Cardiac fibroblast (primary cell): ENCODE measurements at regions not wholly inside any gene's neighbourhood (a gene's known extent, or its start where the extent isn't known, plus 50 kb on each side); places are given as distances from the start of the nearest gene placed in this dataset.

Experiments
- DNase-seq, 2 donors: peaks; one replicate each; pipeline versions ENCODE4 v3.0.0 to v3.0.0-alpha.2; 2010; ENCODE audit warnings: low read depth in 2 of 2
- H3K4me3 ChIP-seq, 2 donors: replicated peaks in 1 of 2; 1 replicate in 1 of 2; 2 replicates in 1 of 2; pipeline ENCODE4 v1.5.1; 2011; ENCODE audit warnings: low read depth in 2 of 2, low read length in 2 of 2, mild to moderate bottlenecking in 2 of 2, moderate library complexity in 1 of 2
- TF ChIP-seq, protein P1 (sequence below): IDR thresholded peaks from one replicate; pipeline ENCODE4 v1.5.1; 2011; ENCODE audit warnings: low read depth, mild to moderate bottlenecking, low read length, inconsistent platforms

DNA sequence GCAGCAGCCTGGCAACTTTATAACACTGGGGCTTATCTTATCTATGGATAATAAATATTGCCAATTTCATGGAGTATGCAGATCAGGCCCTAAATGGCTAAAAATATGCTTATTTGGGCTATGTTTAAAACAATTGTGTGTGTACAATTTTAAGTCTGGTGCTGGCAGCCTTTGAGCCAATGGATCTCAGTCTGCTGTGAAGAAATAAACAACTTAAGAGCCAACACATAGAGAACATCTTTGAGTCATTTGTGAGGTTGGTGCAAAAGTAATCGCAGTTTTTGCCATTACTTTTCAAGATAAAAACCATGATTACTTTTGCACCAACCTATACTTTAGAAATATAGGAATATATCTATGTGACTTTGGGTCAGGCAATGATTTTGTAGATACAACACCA, 129.1 kb upstream of the CARMIL1 start:
- TF ChIP-seq, protein P1, sequence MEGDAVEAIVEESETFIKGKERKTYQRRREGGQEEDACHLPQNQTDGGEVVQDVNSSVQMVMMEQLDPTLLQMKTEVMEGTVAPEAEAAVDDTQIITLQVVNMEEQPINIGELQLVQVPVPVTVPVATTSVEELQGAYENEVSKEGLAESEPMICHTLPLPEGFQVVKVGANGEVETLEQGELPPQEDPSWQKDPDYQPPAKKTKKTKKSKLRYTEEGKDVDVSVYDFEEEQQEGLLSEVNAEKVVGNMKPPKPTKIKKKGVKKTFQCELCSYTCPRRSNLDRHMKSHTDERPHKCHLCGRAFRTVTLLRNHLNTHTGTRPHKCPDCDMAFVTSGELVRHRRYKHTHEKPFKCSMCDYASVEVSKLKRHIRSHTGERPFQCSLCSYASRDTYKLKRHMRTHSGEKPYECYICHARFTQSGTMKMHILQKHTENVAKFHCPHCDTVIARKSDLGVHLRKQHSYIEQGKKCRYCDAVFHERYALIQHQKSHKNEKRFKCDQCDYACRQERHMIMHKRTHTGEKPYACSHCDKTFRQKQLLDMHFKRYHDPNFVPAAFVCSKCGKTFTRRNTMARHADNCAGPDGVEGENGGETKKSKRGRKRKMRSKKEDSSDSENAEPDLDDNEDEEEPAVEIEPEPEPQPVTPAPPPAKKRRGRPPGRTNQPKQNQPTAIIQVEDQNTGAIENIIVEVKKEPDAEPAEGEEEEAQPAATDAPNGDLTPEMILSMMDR, result no peak
- no peak overlapping the region for H3K4me3 ChIP-seq
- DNase-seq, result no peak

DNA sequence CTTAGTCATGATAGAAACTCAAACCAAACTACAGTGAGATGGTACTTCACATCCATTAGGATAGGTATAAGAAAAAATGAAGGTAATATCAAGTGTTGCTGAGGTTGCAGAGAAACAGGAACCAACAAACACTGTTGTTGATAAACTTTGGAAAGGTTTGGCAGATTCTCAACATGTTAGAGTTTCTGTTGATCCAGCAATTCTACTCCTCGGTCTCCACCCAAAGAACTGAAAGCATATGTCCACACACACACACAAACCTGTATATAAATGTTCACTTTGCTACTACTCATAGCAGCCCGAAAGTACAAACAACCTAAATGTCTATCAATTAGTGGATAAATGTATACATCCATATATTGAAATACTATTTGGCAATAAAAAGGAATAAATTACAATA, 128.3 kb upstream of the CARMIL1 start:
- no peak overlapping the region for H3K4me3 ChIP-seq
- DNase-seq, result no peak
- TF ChIP-seq, protein P1, result no peak

DNA sequence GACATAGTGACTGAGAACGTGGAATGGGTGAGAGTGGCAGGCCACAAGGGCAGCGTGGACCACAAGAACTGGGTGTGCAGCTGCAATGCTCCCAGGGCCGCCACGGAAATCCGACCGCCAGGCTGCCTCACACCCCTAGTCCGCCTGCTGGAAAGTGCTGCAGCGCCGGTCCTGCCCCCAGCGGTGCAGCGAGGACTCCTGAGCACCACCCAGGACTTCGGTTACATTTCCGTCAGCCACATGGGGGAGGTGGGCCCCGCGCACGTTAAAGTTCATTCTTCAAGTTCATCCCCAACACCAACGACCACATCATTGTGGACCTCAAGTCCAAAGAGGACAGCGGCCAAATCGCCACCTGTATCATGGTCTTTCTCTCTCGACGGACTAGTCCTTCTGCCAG, 126.1 kb upstream of the CARMIL1 start:
- no peak overlapping the region for H3K4me3 ChIP-seq
- no peak for DNase-seq
- TF ChIP-seq, protein P1, result no peak

DNA sequence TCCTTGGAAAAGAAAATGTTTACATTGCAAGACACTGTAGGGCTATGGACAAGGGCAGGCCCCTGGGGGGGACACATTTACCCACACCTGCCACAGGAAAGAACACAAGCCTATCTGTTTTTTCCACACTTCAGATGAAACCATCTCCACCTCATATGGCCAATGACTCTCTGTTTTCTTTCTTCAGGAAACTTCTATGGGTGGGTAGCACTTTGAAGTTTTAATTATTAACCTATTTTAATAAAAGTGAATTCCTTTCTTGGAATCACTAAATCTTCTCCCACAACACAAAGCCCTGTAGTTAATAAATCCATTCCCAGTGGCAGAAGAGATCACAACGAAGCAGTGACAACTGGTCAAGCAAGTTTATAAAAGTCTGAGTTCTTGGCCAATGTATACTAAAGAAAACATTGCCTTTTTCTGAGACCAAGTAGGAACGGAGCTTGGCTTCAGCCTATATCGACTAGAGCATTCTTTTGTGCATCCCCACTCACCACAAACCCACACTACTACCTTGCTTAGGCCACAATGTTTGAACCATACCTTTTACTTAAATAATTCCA, 125.1 kb upstream of the CARMIL1 start:
- no peak for DNase-seq
- no peak overlapping the region for H3K4me3 ChIP-seq
- TF ChIP-seq, protein P1, result no peak

DNA sequence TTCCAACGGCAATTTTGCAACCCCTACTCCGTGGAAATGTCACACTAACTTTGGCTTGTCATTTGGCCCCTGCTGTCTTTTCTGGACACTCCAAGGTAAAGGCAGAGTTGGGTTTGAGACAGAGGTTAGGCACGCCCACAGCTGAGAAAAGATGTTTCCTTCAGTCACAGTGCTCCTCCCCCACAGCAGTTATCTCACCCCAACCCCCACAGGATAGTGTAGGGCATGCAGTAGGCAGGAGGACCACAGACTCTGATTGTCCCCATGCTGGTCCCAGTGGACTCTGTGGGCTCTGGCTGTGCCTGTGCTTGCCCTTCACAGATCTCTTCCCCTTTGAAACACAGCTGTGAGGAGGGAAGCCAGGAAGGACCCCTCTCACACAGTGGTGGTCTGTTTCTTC, 124.0 kb upstream of the CARMIL1 start:
- no peak overlapping the region for H3K4me3 ChIP-seq
- no peak for DNase-seq
- TF ChIP-seq, protein P1, result no peak

DNA sequence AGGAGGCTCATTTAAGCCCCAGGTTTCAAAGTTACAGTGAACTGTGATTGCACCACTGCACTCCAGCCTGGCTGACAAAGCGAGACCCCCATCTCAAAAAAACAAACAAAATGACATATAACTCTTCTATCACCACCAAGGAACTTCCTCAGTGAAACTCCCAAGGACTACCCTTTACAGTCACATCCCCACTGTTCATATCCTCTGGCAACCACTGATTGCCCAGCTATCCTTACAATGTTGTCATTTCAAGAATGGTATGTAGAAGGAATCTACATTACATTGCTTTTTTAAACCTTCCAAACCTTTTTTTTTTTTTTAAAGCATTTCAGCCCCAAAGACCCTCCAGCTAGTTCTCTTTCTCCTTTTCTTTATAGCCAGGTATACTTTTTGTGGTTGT, 123.1 kb upstream of the CARMIL1 start:
- TF ChIP-seq, protein P1, result no peak
- no peak overlapping the region for H3K4me3 ChIP-seq
- DNase-seq, result peak in 1 of 2 donors; percentile 31

DNA sequence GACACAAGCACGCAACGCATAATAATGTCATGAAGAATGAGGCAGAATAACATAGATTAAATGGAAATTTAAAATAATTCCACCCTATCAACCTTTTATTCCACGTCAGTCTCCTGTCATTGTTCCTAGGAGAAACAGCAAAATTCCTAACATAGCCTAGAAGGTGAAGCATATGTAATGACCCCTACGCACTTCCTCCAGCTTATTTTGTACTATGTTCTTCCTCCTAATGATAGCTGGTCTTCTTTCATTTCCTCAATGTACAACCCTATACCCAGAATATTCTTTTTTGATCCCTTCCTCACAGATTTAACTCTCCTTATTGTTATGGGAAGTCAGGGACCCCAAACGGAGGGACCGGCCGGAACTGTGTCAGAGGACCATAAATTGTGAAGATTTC, 122.0 kb upstream of the CARMIL1 start:
- no peak for DNase-seq
- TF ChIP-seq, protein P1, result no peak
- H3K4me3 ChIP-seq, result no peak overlapping the region
